ENCODE measurements at regions not wholly inside any gene's neighbourhood (a gene's known extent, or its start where the extent isn't known, plus 50 kb on each side); places are given as distances from the start of the nearest gene placed in this dataset.
"Not testable (repeated sequence)": the region's sequence is repeated elsewhere in the genome, so short reads cannot be mapped to it uniquely, and the experiment has no call there.

DNA sequence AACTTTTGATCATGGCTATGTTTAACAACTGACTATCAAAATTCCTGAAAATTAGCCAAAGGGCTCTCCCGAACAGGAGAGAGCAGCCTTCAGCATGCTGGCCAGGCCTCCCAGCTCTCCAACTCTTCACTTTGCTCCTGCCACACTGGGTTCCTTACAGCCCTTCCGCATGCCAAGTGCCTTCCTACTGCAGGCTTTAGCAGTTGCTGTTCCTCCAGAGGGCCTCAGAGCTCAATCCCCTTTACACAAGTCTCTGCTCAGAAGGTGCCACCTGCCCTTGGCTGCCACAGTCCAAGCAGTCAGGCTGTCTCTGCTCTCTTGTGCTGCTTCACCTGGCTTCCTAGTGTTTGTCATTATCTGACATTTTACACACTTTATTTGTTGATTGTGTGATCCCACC lies 553.1 kb upstream of the PPP2R3A start:
- no peak for DNase-seq

DNA sequence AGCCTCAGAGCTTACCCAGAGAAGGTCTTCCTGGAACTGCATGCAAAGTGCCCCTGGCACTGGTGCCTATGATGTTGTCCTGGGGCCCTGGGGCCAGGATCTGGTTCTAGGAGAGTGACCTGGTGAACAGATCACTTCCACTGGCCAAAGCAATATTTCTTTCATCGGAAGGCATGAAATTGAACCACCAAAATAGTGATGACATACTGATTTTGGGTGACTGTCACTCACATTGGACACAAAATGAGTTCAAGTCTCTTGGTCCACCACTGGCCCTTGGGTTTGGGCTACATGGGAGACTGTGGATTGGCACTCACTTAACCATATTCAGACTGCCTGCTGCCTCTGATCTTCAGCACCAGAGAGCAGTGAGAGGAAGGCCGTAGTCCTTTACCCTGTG lies 549.3 kb upstream of the PPP2R3A start:
- no peak for DNase-seq

DNA sequence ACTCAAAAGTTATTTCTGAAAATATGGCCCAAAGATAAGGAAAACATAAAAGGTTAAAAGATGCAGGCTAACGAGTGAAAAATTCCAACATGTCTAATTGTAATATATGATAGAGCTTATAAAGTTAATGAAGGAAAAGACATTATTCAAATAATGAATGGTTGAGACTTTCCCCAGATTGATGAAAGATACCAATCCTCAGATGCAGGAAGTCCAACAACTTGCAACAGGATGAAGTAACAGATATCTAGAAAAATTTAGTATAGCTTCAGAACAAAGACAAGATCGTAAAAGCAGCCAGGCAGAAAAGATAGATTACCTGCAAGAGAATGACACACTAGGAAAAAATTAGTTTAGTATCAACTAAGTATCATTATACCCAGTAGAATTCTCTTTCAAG lies 546.4 kb upstream of the PPP2R3A start:
- DNase-seq, result no peak

DNA sequence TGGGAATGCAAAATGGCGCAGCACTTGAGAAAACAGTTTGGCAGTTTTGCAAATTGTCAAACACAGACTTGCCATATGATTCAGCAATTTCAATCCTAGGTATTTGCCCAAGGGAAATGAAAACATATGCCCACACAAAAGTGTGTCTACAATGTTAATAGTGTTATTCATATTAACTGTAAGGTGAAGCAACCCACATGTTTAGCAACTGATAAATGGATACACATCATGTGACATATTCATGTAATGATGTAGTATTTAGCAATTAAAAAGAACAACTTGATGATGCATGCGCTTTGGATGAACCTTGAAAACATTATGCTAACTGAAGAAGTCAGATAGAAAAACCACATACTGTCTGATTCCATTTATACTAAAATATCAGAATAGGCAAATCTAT lies 539.0 kb upstream of the PPP2R3A start:
- no peak for DNase-seq

DNA sequence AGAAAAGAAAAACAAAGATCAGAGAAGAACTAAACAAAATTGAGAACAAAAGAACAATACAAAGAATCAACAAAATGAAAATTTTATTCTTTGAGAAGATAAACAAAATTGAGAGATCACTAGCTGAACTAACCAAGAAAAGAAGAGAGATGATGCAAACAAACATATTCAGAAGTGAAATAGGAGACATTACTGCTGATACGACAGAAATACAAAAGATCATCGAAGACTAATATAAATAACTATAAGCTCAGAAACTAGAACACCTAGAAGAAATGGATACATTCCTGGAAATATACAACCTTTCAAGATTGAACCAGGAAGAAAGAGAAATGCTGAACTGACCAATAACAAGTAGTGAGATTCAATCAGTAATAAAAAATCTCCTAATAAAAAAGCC lies 533.1 kb upstream of the PPP2R3A start:
- DNase-seq, result no peak

DNA sequence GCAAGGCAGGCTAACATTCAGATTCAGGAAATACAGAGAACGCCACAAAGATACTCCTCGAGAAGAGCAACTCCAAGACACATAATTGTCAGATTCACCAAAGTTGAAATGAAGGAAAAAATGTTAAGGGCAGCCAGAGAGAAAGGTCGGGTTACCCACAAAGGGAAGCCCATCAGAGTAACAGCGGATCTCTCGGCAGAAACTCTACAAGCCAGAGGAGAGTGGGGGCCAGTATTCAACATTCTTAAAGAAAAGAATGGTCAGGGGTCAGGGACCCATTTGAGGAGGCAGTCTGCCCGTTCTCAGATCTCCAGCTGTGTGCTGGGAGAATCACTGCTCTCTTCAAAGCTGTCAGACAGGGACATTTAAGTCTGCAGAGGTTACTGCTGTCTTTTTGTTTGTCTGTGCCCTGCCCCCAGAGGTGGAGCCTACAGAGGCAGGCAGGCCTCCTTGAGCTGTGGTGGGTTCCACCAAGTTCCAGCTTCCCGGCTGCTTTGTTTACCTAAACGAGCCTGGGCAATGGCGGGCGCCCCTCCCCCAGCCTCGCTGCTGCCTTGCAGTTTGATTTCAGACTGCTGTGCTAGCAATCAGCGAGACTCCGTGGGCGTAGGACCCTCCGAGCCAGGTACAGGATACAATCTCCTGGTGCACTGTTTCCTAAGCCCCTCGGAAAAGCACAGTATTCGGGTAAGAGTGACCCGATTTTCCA lies 526.5 kb upstream of the PPP2R3A start:
- not testable (repeated sequence) for DNase-seq

DNA sequence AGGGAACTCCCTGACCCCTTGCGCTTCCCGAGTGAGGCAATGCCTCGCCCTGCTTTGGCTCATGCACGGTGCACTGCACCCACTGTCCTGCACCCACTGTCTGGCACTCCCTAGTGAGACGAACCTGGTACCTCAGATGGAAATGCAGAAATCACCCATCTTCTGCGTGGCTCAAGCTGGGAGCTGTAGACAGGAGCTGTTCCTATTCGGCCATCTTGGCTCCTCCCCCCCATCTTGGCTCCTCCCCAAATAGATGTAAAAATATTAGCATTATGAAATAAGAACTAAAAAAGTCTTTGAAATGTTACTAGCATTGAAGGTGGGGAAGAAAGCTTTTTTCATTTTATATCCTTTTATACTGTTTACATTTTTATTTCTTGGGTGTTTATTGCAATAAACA lies 525.9 kb upstream of the PPP2R3A start:
- not testable (repeated sequence) for DNase-seq

DNA sequence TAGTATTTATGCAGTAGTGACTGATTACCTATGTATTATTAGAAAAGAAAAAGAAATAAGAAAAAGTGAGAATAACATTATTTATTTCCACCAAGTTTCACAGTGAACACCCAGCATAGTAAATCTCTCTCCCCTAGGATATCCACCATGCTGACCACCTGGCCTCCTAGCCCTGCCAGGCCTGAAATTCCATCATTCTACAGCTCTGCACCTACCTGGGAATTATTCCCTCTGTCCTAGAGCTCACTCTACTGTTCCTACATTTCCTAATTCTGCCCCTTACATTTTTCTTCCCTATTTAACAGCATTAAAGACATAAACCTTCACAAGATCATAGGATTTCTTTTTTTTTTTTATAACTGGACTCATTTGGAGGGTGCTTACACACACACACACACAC lies 525.3 kb upstream of the PPP2R3A start:
- no peak for DNase-seq

DNA sequence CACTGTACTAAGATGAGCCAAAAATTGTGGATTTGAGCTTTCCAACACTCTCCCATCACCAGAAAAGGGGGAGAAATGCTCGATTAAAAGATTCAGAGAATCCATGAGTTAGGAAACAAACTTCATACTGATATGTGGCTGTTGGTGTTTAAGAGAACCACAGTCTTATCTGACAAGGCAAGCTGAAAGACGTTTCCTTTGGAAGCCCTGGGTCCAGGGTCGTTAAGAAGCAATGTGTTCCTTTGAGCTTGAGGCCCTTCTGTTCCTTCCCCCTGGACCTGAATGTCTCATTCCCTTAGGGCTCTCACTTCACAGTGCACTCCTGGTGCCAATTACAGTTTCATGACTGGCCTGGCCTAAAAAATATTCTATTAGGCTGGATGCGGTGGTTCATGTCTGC lies 524.8 kb upstream of the PPP2R3A start:
- no peak for DNase-seq

DNA sequence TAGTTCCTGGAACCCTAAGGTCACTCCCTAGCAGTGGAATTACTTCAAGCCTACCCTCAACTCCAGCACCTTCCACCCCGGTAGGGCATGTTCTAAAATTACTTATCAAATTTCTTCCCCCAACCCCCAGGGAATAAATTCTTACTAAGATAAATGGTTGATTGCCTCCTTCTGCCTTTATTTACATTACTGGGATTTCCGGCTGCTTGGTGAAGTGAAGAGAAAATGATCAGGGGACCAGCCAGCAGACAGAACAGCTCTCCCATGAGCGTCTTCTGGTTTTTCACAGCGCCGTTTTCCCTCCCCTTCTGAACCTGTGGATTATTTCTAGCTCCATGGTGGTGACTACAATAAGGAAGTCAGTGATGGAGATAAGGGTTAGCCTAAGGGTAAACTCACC lies 521.5 kb upstream of the PPP2R3A start:
- no peak for DNase-seq

DNA sequence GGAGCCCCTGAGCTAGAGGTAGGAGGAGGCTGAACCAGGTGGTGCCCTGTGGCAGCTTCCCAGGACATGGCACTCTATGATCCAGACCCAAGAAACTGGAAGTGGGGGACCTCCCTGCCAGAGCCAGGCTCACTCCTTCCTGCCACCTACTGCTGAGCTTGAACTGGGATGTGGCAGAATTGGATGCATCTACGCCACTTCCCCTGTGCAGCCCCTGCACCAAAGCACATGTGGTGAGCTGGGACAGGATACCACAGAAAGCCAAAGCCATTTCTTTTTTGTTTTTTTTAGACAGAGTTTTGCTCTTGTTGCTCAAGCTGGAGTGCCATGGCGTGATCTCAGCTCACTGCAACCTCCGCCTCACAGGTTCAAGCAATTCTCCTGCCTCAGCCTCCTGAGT lies 518.0 kb upstream of the PPP2R3A start:
- no peak for DNase-seq

DNA sequence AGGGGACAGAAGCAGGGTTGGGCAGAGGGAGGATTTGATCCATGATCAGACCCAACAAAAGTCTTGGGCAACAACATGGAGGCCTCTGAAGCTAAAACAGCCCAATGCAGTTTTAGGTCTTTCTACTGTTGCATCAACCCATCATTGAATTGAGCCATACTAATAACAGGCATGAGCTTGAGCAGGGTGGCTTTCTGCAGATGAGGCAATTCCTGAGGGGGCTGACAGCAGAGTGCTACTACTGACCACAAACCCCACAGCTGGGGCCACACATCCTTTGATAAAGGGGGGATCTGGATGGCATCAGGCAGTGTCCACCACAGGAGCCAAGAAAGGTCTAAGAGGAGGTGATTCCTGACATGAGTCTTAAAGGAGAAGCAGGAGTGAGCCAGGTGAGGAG lies 517.0 kb upstream of the PPP2R3A start:
- DNase-seq, result no peak

DNA sequence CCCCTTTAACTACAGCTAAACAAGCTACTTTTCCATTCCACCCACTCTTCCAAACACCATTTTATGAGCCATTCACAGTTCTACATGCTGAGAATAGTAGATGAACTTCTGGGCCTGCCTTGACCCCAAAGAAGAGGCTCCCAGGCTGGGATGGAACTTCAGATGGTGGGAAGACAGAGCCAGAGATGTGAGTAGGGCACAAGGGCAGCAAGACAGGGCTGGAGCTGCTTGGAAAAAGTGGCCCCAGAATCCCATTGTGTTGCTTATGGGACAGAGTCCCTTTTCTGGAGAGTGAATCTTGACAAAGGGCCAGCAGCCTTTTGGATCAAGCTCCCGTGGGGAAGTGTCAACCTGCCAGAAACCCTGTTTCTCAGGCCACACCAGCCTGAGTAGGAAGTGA lies 516.5 kb upstream of the PPP2R3A start:
- DNase-seq, result no peak

DNA sequence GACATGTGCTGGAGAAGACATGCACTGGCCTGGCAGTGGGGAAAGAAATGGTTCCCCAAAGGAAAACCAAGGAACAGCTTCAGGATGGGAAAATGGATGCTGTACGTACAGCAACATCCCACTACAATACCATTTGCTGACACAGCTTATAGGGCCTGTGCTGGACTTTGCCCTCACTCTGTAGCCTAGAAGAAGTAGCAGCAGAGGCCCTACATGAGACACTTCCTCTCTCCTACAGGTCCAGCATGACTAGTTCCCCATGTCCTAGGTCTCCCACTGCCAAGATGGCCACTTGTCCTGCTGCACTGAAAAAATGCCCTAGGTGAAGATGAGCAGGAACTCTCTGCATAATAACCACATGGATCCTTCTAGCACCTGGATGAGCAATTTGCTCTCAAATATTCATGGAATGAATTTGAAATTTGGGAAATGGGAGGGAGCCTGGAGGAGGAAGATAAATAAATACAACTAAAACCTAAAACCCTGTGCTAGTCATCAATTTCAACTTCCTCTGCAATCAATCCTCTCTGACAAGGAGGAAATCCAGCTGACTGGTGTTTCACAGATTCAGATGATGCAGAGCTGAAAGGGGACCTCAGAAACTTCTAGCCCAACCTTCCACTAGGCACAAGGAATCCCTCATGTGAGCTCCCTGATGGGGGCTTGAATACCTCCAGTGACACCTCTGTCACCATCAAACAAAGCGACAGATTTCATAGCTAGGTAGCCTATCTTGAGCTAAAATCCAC lies 514.3 kb upstream of the PPP2R3A start:
- DNase-seq, result no peak

DNA sequence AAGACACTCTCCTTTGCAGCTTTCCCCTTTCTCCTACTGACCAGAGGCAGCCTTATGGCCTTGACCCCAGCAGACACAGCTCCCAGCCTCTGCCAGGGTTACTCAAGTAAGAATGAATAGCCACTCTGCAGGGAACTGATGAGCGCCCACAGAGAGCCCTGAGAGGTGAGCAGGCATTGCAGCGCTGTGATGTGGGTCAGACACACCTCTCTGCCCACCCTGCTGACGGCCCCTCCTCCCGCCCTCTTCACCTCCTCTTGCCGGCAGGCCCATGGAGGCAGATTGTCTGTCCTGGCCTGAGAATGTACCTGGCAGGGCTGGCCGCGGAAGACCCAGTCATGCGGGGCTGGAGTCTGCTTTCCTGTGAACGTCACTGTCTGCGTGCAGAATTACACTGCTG lies 512.6 kb upstream of the PPP2R3A start:
- DNase-seq, result no peak

DNA sequence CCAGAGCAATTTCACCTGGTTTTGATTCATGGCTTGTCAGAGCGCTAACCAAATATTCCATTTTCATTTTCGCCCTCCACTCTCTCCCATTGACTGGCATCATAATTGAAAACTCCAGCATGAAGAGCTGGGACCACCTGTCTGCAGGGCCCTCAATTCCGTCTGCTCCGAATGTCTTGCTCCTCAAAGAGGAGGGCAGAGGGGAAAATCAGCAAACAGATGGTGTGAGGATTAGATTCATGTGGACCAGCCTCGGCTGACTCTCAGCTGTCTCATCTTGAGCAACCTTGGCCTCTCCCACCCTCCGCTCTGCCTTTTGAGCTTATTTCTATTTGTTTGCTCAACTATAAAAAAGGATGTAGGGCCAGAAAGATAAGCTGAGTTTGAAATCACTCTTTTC lies 512.2 kb upstream of the PPP2R3A start:
- DNase-seq, result no peak

DNA sequence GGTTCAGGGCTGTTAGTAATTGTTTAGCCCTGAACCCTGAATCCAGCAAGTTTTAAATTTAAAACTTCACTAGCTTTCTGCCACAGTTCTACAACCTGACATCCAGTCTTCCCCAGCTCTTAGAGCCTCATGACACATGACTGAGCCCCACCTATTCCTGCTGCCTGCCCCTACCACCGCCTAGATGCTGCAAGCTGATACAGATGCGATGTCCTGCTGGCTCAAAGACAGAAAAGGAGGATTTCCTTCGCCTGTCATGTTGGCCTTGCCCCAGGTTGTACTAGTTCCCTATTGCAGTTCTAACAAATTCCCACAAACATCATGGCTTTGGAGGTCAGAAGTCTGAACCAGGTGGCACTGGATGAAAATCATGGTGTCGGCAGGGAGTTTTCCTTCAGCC lies 510.6 kb upstream of the PPP2R3A start:
- no peak for DNase-seq

DNA sequence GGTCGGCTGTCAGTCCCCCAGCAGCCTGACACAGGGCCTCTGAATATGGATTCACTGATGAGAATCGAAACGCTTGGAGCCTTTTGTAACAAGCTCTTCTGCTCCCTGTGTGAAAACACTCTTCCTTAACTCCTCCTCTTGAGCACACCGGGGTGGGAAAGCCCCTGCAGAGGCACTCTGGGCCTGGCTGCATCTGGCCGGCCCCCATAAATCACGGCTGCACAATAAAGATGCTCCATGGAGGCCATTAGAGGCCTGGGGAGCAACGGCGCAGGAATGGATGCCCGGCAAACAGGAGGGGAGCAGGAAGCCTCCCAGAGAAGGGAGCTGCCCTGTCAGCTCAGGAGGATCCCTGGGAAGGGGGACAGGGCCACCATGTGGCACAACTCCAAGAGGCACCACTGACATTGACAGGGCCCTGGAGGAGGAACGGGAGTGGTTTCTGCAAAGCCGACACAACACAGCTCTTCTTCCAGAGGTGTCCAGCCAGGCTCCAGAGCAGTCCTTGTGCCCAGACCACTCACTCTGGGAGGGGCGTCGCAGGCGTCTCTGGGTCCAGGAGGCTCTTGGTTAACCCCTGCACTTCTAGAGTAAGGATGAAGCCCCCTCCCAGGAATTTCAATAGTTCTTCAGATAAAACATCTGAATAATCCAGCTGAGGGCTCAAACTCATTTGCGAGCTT lies 509.3 kb upstream of the PPP2R3A start:
- no peak for DNase-seq

DNA sequence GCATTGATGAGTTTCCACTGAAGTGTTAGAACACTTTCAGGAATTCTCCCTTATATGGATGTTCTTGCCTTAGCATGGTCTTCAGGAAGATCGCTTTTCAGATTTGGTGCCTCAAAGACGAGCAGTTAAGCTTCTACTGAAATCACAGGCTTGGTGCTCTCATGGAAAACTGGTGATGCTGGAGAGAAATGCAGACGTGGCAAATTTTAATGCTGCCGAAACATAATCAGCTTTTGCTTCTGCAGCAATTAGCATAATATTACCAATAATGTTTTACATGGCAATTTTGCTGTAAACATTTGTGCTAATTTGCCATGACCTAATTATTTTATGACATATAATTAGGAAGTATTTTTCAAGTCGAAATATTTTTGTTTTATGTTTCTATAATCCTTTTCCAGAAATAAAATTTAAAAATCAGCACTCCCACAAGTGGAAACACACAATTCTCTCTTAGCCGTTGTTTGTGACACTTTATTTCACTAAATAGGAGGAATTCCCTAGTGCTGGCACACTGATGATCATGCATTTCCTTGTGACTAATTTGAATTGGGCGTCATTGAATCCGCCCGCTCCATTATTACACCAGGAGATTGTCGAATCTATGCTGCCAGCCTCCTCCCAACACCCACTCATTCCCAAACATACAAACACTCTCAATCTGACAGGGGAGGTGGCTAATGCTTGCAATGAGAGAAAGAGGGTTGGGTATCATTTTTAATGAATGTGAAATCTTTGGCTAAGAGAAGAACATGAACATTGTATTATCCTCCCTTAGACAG lies 506.8 kb upstream of the PPP2R3A start:
- no peak for DNase-seq

DNA sequence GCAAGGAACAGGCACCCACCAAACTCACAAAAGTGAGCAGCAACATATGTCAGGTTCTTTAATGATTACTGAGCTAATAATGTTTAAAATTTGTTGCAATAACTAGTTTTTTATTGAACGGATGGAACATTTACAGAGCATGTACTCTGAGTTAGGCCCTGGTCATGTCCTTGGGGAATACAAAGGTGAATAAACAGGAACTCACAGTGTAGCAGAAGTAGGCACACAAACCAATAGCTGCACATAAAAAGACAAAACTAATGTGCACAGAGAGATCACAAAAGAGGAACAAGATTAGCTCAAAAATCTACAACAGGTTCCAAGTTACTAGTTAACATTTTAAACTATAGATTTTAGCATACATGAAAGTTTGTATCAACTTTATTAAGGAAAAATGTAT lies 505.3 kb upstream of the PPP2R3A start:
- no peak for DNase-seq

DNA sequence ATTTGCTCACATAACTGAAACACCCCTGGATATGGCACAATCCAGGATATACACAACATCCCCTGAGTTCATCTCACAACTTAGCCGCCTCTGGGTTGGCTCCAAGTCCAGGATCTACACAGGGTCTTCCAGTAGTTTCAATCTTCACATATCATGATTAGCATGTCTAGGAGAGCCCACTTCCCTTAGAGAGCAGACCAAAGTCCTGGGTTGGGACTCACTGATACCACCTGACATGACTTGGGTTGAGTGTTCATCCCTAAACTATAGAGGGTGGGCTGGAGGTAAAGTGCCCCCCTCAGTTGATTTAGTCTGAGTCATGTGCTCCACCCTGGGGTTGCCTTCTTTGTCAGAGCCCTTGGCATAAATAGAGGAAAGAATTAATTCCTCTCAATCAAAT lies 493.6 kb upstream of the PPP2R3A start:
- DNase-seq, result no peak

DNA sequence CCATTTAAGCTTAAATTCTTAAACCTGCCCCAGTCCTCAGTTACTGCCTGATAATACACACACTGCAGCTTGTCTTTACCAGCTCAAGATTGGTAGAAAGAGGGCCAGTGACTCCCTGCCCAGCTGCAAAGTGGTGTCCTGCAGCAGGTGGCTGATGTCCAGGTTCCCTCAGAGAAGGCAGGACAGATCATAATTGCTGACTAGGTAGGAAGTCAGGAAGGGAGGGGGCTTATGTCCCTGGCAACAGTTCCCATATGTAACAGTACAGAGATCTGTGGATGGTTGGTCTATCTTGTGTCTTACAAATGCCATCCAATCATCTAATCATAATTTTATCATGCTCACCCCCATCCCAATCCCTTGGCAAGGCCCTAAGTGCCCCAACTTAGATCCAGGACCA lies 492.1 kb upstream of the PPP2R3A start:
- DNase-seq, result no peak

DNA sequence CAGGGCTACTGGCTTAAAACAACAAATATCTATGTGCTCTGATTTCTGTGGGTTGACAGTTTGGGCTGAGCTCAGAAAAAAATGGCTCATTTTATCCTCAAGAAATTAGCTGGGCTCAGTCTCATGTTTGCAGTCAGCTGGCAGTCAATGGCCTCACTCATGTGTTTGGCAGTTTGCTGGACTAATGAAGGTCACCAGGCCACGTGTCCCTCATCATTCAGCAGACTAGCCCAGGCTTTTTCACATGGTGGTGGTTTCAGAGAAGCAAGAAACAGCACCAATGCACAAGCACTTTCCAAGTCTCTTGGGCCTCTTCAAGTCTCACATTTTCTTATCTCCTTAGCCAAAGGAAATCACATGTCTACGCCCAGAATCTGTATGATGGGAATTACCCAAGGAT lies 478.3 kb upstream of the PPP2R3A start:
- DNase-seq, result no peak

Data from cerebellar nuclear complex (tissue), 1 donor.